AG04450 (cell line): ENCODE measurements at regions not wholly inside any gene's neighbourhood (a gene's known extent, or its start where the extent isn't known, plus 50 kb on each side); places are given as distances from the start of the nearest gene placed in this dataset.

Experiments used
- CTCF ChIA-PET: fragments of 300-600, 350-600 bp; formaldehyde crosslinking; extraction: SDS; loops from one replicate; lab custom pipeline; 2022; ENCODE audit warnings: antibody characterized with exemption, inconsistent platforms; lab: Charles Lee
- POLR2A ChIA-PET: fragments of 350-600 bp; formaldehyde crosslinking; extraction: SDS; loops from one replicate; lab custom pipeline; 2021; ENCODE audit warnings: antibody characterized with exemption, inconsistent platforms; lab: Yijun Ruan, JAX
- DNase-seq: peaks from one replicate; pipeline ENCODE4 v3.0.0-alpha.2; 2011; ENCODE audit warnings: low read depth, low spot score
- H3K27ac ChIP-seq: one replicate; pipeline ENCODE4 v1.5.1; 2012; ENCODE audit warnings: low read depth, low read length, control low read depth
- H3K27me3 ChIP-seq: one replicate; pipeline ENCODE4 v1.6.0; 2012; ENCODE audit warnings: low read length; ENCODE audit not compliant: control insufficient read depth, insufficient read depth
- H3K4me3 ChIP-seq: 2 replicates; pipeline ENCODE4 v1.5.1; 2011; ENCODE audit warnings: mild to moderate bottlenecking, low read depth, low read length, control low read depth
- H3K9me3 ChIP-seq: 2 replicates; pipeline ENCODE4 v1.5.1; 2012; ENCODE audit warnings: low read length; ENCODE audit not compliant: control insufficient read depth, insufficient read depth
- TF ChIP-seq, protein P1 (sequence below): IDR thresholded peaks from 2 replicates; pipeline ENCODE4 v1.5.1; 2011; ENCODE audit warnings: low read depth, low read length, control low read depth, inconsistent platforms

DNA sequence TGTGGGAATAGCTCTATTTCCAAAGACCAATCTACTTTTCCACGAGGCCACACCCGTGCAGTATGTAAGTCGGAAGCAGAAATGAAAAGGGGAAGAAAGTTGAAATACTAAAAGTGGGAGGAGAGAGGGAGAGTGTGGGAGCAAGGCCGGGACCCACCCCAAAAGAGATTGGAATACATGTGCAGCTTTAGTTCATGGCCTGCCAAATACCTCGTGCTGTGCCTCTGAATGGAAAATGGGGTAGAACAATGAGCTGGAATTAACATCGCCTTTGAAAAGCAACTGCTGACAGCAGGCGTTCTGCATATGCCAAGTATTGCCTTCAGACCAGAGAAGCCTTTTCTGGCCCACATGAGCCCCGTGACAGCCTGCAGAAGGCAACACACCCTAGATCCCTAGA is 155.6 kb downstream of the CD83 start:
- ChIA-PET POLR2A (no interaction called here), CTCF (no interaction called here)
- TF ChIP-seq, protein P1, sequence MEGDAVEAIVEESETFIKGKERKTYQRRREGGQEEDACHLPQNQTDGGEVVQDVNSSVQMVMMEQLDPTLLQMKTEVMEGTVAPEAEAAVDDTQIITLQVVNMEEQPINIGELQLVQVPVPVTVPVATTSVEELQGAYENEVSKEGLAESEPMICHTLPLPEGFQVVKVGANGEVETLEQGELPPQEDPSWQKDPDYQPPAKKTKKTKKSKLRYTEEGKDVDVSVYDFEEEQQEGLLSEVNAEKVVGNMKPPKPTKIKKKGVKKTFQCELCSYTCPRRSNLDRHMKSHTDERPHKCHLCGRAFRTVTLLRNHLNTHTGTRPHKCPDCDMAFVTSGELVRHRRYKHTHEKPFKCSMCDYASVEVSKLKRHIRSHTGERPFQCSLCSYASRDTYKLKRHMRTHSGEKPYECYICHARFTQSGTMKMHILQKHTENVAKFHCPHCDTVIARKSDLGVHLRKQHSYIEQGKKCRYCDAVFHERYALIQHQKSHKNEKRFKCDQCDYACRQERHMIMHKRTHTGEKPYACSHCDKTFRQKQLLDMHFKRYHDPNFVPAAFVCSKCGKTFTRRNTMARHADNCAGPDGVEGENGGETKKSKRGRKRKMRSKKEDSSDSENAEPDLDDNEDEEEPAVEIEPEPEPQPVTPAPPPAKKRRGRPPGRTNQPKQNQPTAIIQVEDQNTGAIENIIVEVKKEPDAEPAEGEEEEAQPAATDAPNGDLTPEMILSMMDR, result no peak
- Histone ChIP-seq H3K27me3 (no peaks in the 10 kb centered on the region), H3K9me3 (peaks cover 11% of the 10 kb centered on the region; the same call in 1 of the 2 replicates), H3K4me3 (no peak overlapping the region), H3K27ac (no peak overlapping the region)
- no peak for DNase-seq

DNA sequence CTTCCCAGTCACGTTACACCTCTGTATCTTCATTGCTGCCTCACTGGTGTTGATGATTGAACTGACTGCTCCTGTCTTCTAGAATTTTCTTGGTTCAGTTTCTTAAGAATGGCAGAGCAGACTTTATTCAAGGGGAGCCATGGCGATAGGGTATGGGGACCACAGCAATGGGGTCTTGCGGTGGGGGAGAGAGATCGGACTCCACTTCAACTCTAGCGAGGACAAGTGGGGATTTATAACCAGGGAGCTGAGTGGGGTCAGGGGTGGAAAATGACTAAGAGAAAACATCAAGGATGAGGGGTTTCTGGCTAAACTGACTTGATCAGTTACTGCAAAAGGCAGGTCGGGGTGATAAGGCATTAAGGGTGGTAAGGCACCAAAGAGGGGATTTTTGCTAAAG is 156.4 kb downstream of the CD83 start:
- Histone ChIP-seq H3K27me3 (no peaks in the 10 kb centered on the region), H3K9me3 (peaks cover 11% of the 10 kb centered on the region; the same call in 1 of the 2 replicates), H3K27ac (no peak overlapping the region), H3K4me3 (no peak overlapping the region)
- TF ChIP-seq, protein P1, result no peak
- POLR2A ChIA-PET, result no interaction called here
- CTCF ChIA-PET, result no interaction called here
- DNase-seq, result no peak

DNA sequence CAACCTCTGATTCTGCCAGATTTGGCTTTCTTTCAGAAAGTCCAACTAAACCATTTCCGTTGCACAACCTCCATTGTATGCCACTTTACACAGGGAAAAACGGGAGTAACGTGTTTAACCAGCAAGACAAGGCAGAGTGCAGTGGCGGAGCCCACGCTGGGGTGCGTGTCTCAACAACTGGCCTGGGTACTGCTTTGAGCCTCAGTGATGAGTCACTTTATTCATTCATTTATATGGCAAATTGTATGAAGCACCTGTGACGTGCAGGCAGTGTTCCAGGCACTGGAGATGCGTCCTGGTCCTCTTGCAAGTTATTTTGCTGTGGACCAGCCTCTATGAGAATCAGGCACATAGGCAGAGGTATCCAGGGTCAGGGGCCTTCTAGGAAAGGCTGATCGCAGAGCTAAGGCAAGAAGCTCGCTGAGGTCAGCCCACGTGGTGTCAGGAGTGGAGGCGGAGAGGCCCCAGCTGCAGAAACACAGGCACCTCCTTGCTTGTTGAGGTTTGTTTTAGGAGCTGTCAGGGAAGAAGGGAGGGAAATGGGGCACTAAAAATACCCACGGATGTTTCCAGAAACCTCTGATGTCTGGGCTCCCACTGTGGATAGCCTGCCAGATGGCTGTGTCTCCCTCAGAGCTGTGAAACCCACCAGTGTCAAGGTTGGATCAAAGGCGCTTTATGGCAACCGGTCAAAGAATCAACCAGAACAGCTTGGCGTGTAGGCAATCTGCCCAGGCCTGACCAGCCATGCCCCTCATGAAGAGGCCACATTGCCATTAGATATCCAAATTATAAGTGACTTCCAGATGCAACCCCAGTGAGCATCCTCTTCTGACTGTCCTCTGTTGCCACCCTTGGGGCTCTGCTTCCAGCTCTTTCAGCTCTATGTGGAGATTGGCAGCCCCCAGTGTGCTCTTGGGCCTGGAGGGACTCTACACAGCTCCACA is 157.2 kb downstream of the CD83 start:
- peaks cover 11% of the 10 kb centered on the region; the same call in 1 of the 2 replicates for H3K9me3 ChIP-seq
- no peak overlapping the region for H3K27ac ChIP-seq
- DNase-seq, result no peak
- H3K4me3 ChIP-seq, result no peak overlapping the region
- POLR2A ChIA-PET, result no interaction called here
- TF ChIP-seq, protein P1, result no peak
- no peaks in the 10 kb centered on the region for H3K27me3 ChIP-seq
- CTCF ChIA-PET, result no interaction called here

DNA sequence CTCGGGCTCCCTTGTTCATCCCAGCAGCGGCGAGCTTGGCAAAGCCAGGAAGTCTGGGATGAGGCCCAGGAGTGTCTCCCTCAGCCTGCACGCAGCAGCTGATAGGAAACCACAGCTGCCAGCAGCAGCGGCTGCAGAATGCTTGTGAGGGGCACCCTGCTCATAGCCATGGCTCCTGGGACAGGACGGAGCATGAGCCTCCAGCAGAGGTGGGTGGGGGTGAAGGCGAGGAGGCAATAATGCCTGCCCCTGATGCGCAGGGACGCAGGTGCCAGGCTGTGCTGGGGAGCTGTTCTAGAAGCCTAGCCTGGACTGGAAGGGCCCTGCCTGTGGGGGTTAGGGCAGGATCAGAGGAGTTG is 157.9 kb downstream of the CD83 start:
- Histone ChIP-seq H3K27ac (no peak overlapping the region), H3K27me3 (no peaks in the 10 kb centered on the region), H3K9me3 (peaks cover 11% of the 10 kb centered on the region; the same call in 1 of the 2 replicates), H3K4me3 (no peak overlapping the region)
- TF ChIP-seq, protein P1, result no peak
- DNase-seq, result no peak
- CTCF ChIA-PET, result no interaction called here
- POLR2A ChIA-PET, result no interaction called here

DNA sequence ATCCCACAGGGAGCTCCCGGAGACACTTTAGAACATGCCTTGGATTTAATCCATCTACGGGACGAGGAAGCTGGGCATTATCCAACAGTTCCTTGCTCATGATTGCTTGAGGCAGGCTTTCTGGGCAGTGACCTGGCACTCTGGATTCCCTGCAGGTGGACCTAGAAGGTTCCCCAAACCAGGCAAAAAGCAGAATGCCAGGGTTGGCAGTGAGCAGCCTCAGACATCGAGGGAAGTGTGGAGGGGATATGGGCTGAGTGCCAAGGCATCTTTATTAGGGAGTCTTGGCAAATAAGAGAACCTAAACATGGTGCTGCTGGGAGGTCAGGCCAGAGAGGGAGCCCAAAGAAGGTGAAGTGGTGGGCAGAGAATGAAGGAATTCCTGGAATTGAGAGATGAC is 158.5 kb downstream of the CD83 start:
- Histone ChIP-seq H3K27me3 (no peaks in the 10 kb centered on the region), H3K4me3 (no peak overlapping the region), H3K27ac (no peak overlapping the region), H3K9me3 (peaks cover 17% of the 10 kb centered on the region)
- ChIA-PET POLR2A (no interaction called here), CTCF (no interaction called here)
- TF ChIP-seq, protein P1, result no peak
- DNase-seq, result no peak
